ENCODE measurements at regions not wholly inside any gene's neighbourhood (a gene's known extent, or its start where the extent isn't known, plus 50 kb on each side); places are given as distances from the start of the nearest gene placed in this dataset.

DNA sequence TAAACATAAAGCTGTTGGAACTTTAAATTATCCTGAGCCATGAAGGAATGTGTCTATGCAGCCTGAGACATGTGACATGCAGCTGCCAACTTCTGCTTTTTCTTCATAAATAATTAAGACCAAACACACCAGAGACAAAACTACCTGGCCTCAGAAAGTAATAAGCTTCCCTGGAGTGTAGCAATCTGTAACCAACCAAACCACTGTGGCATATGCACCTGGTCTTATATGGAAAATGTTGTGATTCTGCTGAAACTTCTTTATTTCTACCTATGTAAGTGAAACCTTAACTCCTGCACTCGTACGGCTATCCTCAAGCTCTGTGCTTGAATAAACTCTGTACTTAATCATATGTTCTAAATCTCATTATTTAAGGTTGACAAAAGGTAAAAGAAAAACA, 515.0 kb downstream of the TMEM182 start:
- no peak for DNase-seq (ENCODE audit: low spot score)

DNA sequence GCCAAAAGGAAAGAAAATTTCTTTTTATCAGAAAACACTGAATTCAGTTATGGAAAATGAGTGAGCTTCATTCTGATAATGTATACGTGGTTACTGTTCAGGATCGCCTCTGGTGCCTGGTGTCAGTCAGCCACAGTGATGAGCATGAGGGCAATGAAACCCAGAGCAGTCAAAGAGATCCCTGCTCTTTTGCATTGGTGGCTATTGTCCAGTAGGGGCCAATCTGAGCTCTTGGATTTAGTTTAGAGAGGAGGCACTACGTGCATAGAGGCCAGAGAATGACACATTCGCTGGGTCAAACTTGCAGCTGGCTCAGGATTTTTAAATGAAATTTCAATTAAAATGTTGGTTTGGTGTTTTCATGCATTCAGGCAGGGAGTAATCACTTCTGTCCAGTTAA, 522.9 kb downstream of the TMEM182 start:
- DNase-seq (ENCODE audit: low spot score): no peak

DNA sequence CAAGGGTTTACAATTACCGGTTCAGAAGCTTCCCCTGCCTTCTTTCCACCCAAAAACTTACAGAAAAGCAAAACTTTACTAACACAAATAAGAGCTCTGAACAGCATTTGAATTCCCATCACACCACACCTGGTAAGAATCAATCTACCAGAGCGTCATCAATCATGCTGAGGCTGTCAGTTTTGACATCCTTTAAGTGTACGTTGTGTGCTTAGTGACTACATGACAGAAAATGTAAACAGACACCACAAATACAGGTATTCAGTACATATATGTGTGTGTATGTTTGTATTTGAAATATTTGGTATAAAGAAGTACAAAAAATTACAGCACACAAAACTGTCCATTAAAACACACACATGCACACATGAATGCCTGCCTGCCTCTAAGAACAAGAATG, 523.5 kb downstream of the TMEM182 start:
- DNase-seq (ENCODE audit: low spot score): no peak

GRCh38 chr2:103287746-103288145, 525.9 kb downstream of the TMEM182 start:
- DNase-seq (ENCODE audit: low spot score): no peak

- DNase-seq (ENCODE audit: low spot score): no peak
These were observed 526.9 kb downstream of the TMEM182 start for GRCh38 chr2:103288696-103289095.

GRCh38 chr2:103289105-103289725, 527.4 kb downstream of the TMEM182 start:
- peak; percentile 61 for DNase-seq (ENCODE audit: low spot score)

GRCh38 chr2:103292573-103292972, 530.7 kb downstream of the TMEM182 start:
- no peak for DNase-seq (ENCODE audit: low spot score)

- no peak for DNase-seq (ENCODE audit: low spot score)
These were observed 531.4 kb downstream of the TMEM182 start for GRCh38 chr2:103293067-103293741.

- no peak for DNase-seq (ENCODE audit: low spot score)
These were observed 531.9 kb downstream of the TMEM182 start for GRCh38 chr2:103293742-103294077.

DNA sequence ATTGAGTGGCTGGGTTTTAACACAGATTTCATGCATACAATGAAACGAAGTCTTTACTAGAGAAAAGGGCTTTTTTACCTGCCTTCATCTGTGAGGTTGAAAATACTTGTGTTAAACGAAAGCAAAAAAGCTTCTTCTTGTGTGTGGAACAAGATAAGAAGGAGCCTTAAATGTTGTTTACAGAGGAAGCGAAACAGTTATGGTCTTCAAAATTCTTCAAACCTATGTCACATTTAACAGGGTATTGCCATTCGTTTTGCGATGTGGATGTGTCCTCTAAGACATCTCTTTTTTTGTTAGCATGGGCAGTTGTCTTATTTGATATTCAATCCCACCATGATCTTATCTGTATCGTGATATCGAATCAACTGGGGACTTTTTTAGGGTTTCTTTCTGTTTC, 532.6 kb downstream of the TMEM182 start:
- DNase-seq (ENCODE audit: low spot score): no peak

- DNase-seq (ENCODE audit: low spot score): no peak
These were observed 533.8 kb downstream of the TMEM182 start for GRCh38 chr2:103295591-103295990.

DNA sequence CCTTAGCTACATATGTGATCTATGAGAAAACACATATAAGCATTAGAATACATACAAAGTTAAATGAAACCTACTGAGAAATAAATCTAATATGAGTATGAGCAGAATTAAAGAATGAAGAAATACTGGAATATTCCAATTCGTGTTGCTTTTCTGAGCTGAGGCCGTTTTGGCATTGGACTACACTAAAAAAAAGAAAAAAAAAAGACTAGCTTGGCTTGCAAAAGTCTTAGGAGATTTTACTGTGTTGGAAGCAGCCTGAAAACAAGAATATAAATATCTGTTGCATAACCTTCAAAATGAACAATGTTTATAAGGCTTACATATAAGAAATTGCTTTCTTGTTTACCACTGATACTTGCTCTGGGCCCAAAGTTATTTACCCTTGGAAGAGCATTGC, 562.8 kb downstream of the TMEM182 start:
- DNase-seq (ENCODE audit: low spot score): no peak

DNA sequence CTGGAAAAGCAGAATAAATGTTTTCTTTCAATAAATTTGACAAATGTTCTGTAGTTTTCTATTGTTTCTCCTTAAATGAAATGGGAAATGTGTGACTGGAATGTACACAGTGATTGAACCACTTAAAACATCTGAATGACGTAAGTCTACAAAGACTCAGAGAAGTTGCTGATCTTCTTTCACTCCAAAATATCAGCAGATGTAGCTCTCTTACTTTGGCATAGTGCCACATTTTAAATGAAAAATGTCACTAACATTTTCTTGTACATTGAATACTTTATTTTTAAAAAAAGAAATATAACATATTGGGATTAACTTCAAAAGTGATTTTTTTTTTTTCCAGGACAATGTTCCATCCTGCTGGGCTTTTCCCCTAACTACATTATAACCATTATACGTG, 565.6 kb downstream of the TMEM182 start:
- DNase-seq (ENCODE audit: low spot score): no peak

GRCh38 chr2:103327966-103328365, 566.1 kb downstream of the TMEM182 start:
- DNase-seq (ENCODE audit: low spot score): no peak

GRCh38 chr2:103335403-103335802, 573.6 kb downstream of the TMEM182 start:
- no peak for DNase-seq (ENCODE audit: low spot score)

GRCh38 chr2:103338819-103339218, 577.0 kb downstream of the TMEM182 start:
- no peak for DNase-seq (ENCODE audit: low spot score)

- DNase-seq (ENCODE audit: low spot score): no peak
These were observed 584.9 kb downstream of the TMEM182 start for GRCh38 chr2:103346780-103347179.

- DNase-seq (ENCODE audit: low spot score): no peak
These were observed 591.9 kb downstream of the TMEM182 start for GRCh38 chr2:103353774-103354173.

DNA sequence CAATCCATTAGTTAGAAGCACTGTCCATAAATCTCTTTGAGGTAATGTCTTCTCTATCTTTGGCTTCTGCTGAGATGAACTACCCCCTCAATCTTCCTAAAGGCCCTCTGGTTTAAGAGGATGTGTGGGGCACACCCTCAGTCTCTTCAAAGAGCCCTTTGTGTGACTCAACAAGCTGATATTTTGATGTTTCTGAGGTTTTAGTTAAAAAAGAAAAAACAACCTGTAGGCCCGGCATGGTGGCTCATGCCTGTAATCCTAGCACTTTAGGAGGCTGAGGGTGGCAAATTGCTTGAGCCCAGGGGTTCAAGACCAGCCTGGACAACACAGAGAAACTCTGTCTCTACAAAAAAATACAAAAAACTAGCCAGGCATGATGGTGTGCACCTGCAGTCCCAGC, 593.5 kb downstream of the TMEM182 start:
- DNase-seq (ENCODE audit: low spot score): no peak

GRCh38 chr2:103361712-103362111, 599.9 kb downstream of the TMEM182 start:
- no peak for DNase-seq (ENCODE audit: low spot score)

GRCh38 chr2:103363639-103364038, 601.8 kb downstream of the TMEM182 start:
- DNase-seq (ENCODE audit: low spot score): no peak

GRCh38 chr2:103364177-103364576, 602.3 kb downstream of the TMEM182 start:
- DNase-seq (ENCODE audit: low spot score): peak; percentile 2

- DNase-seq (ENCODE audit: low spot score): no peak
These were observed 603.2 kb downstream of the TMEM182 start for GRCh38 chr2:103365071-103365470.

DNA sequence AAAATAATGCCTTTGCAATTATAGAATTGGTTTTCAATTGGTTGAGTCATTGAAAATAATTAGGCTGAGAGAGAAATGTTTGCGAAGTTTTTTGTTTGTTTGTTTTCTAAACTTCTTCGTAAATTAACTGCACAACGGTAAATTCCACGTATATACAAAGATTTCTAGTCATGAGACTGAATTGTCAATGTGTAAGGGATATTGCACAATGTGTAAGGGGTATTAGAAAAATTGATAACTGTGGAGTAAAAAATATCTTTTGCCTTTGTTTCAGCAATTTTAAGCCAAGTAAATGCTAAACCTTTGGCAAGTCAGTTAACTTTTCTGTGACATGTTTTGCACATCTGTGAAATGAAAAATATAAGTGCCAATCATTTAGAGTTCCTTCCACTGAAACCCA, 606.0 kb downstream of the TMEM182 start:
- no peak for DNase-seq (ENCODE audit: low spot score)

All from Ammon's horn (tissue), 1 donor.